ENCODE measurements at regions not wholly inside any gene's neighbourhood (a gene's known extent, or its start where the extent isn't known, plus 50 kb on each side); places are given as distances from the start of the nearest gene placed in this dataset.

GRCh38 chr6:90403489-90404381 is 107.1 kb upstream of the BACH2 start:
- no peak for DNase-seq (ENCODE audit: low spot score)

- DNase-seq (ENCODE audit: low spot score), result no peak
Observed at GRCh38 chr6:90402831-90403192, 106.2 kb upstream of the BACH2 start.

GRCh38 chr6:90401933-90402830 is 105.5 kb upstream of the BACH2 start:
- no peak for DNase-seq (ENCODE audit: low spot score)

- no peak for DNase-seq (ENCODE audit: low spot score)
Observed at GRCh38 chr6:90399970-90400369, 103.3 kb upstream of the BACH2 start.

GRCh38 chr6:90397929-90398674 is 101.5 kb upstream of the BACH2 start:
- no peak for DNase-seq (ENCODE audit: low spot score)

GRCh38 chr6:90397047-90397446 is 100.4 kb upstream of the BACH2 start:
- no peak for DNase-seq (ENCODE audit: low spot score)

GRCh38 chr6:90393232-90393884 is 96.7 kb upstream of the BACH2 start:
- peak; percentile 46 for DNase-seq (ENCODE audit: low spot score)

GRCh38 chr6:90390379-90390778 is 93.7 kb upstream of the BACH2 start:
- no peak for DNase-seq (ENCODE audit: low spot score)

- no peak for DNase-seq (ENCODE audit: low spot score)
Observed at GRCh38 chr6:90388395-90388794, 91.8 kb upstream of the BACH2 start.

- DNase-seq (ENCODE audit: low spot score), result no peak
Observed at GRCh38 chr6:90387826-90388225, 91.2 kb upstream of the BACH2 start.

- DNase-seq (ENCODE audit: low spot score), result no peak
Observed at GRCh38 chr6:90387383-90387775, 90.7 kb upstream of the BACH2 start.

- DNase-seq (ENCODE audit: low spot score), result no peak
Observed at GRCh38 chr6:90386399-90387382, 90.0 kb upstream of the BACH2 start.

- DNase-seq (ENCODE audit: low spot score), result no peak
Observed at GRCh38 chr6:90385759-90386313, 89.2 kb upstream of the BACH2 start.

- DNase-seq (ENCODE audit: low spot score), result no peak
Observed at GRCh38 chr6:90384720-90385119, 88.1 kb upstream of the BACH2 start.

- DNase-seq (ENCODE audit: low spot score), result no peak
Observed at GRCh38 chr6:90383196-90383822, 86.7 kb upstream of the BACH2 start.

- DNase-seq (ENCODE audit: low spot score), result no peak
Observed at GRCh38 chr6:90382760-90383159, 86.1 kb upstream of the BACH2 start.

GRCh38 chr6:90375681-90376439 is 79.2 kb upstream of the BACH2 start:
- DNase-seq (ENCODE audit: low spot score), result no peak

GRCh38 chr6:90374201-90374600 is 77.6 kb upstream of the BACH2 start:
- DNase-seq (ENCODE audit: low spot score), result no peak

GRCh38 chr6:90372885-90373284 is 76.2 kb upstream of the BACH2 start:
- no peak for DNase-seq (ENCODE audit: low spot score)
